ENCODE measurements at regions not wholly inside any gene's neighbourhood (a gene's known extent, or its start where the extent isn't known, plus 50 kb on each side); places are given as distances from the start of the nearest gene placed in this dataset.

DNA sequence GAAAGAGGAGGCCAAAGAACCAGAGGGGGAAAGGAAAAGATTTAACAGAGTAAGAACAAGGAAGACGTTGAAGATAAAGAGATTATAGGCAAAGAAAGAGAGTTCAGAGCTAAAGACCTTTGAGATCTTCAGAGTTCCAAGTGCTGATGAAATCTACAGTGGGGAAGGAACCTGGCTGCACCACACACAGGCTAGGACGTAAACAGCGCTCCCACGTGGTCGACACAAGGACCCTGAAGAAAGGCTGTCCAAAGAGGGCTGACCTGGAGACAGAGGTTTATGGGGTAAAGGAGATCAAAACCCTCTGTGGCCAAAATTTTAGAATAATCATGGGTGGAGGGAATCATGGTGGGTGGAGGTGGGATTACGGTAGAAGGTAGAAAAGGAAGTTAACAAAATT lies 121.6 kb downstream of the PMP22 start:
- Histone ChIP-seq H3K79me2 (ENCODE audit: low read length) (no peaks in the 10 kb centered on the region), H3K4me2 (ENCODE audit: low read depth, low read length) (no peak overlapping the region), H2AFZ (ENCODE audit: low read length) (no peak overlapping the region), H3K36me3 (replicated peaks; ENCODE audit: insufficient read depth, low read length) (no peaks in the 10 kb centered on the region), H3K4me1 (ENCODE audit: low read length) (no peaks in the 10 kb centered on the region), H3K4me3 (ENCODE audit: low read length) (no peak overlapping the region), H3K9me2 (replicated peaks; ENCODE audit: insufficient read depth, low read length) (no peaks in the 10 kb centered on the region), H3K9me3 (replicated peaks; ENCODE audit: insufficient read depth, low read length) (no peaks in the 10 kb centered on the region), H3F3A (ENCODE audit: insufficient read depth, low read length) (no peaks in the 10 kb centered on the region), H3K27ac (ENCODE audit: low read length) (no peak overlapping the region), H3K9ac (ENCODE audit: low read length) (no peak overlapping the region), H4K20me1 (ENCODE audit: insufficient read depth, low read length) (no peaks in the 10 kb centered on the region), H3K27me3 (replicated peaks; ENCODE audit: insufficient read depth, low read length) (no peaks in the 10 kb centered on the region)
- no peak for DNase-seq
- TF ChIP-seq EZH2 (optimal IDR thresholded peaks at IDR 0.05; ENCODE audit: low read depth, low read length), result no peak
- no peak for TF ChIP-seq EZH2phosphoT487 (IDR thresholded peaks at IDR 0.05; ENCODE audit: low read length)
- TF ChIP-seq, protein P1, sequence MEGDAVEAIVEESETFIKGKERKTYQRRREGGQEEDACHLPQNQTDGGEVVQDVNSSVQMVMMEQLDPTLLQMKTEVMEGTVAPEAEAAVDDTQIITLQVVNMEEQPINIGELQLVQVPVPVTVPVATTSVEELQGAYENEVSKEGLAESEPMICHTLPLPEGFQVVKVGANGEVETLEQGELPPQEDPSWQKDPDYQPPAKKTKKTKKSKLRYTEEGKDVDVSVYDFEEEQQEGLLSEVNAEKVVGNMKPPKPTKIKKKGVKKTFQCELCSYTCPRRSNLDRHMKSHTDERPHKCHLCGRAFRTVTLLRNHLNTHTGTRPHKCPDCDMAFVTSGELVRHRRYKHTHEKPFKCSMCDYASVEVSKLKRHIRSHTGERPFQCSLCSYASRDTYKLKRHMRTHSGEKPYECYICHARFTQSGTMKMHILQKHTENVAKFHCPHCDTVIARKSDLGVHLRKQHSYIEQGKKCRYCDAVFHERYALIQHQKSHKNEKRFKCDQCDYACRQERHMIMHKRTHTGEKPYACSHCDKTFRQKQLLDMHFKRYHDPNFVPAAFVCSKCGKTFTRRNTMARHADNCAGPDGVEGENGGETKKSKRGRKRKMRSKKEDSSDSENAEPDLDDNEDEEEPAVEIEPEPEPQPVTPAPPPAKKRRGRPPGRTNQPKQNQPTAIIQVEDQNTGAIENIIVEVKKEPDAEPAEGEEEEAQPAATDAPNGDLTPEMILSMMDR (IDR thresholded peaks at IDR 0.05; ENCODE audit: low read length), result no peak

DNA sequence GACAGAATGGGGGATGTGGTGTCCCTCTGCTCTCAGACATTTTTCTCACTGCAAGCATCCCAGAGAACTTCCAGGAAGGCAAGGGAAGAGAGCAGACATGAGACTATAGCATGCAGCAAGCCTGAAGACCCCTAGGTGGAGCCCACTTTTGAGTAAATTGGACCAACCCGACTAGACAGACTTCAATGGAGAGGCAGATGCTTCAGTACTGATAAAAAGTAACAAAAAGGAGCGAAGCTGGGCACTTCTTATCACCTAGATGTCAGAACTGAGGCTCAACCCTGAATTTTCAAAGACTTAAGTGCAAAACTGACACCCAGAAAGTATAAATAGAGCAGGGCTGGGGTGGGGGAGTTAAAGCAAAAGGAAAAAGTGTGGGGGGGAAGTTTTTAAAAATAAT lies 130.8 kb downstream of the PMP22 start:
- no peak overlapping the region for H2AFZ ChIP-seq (ENCODE audit: low read length)
- no peak for TF ChIP-seq EZH2 (optimal IDR thresholded peaks at IDR 0.05; ENCODE audit: low read depth, low read length)
- TF ChIP-seq, protein P1 (IDR thresholded peaks at IDR 0.05; ENCODE audit: low read length), result no peak
- no peak for TF ChIP-seq EZH2phosphoT487 (IDR thresholded peaks at IDR 0.05; ENCODE audit: low read length)
- H3K9me3 ChIP-seq (replicated peaks; ENCODE audit: insufficient read depth, low read length), result no peaks in the 10 kb centered on the region
- no peaks in the 10 kb centered on the region for H3K36me3 ChIP-seq (replicated peaks; ENCODE audit: insufficient read depth, low read length)
- no peaks in the 10 kb centered on the region for H4K20me1 ChIP-seq (ENCODE audit: insufficient read depth, low read length)
- H3K9me2 ChIP-seq (replicated peaks; ENCODE audit: insufficient read depth, low read length), result no peaks in the 10 kb centered on the region
- no peaks in the 10 kb centered on the region for H3F3A ChIP-seq (ENCODE audit: insufficient read depth, low read length)
- no peaks in the 10 kb centered on the region for H3K27me3 ChIP-seq (replicated peaks; ENCODE audit: insufficient read depth, low read length)
- no peak overlapping the region for H3K4me2 ChIP-seq (ENCODE audit: low read depth, low read length)
- no peaks in the 10 kb centered on the region for H3K4me1 ChIP-seq (ENCODE audit: low read length)
- no peak overlapping the region for H3K9ac ChIP-seq (ENCODE audit: low read length)
- H3K27ac ChIP-seq (ENCODE audit: low read length), result no peak overlapping the region
- no peaks in the 10 kb centered on the region for H3K79me2 ChIP-seq (ENCODE audit: low read length)
- DNase-seq, result no peak
- no peak overlapping the region for H3K4me3 ChIP-seq (ENCODE audit: low read length)

DNA sequence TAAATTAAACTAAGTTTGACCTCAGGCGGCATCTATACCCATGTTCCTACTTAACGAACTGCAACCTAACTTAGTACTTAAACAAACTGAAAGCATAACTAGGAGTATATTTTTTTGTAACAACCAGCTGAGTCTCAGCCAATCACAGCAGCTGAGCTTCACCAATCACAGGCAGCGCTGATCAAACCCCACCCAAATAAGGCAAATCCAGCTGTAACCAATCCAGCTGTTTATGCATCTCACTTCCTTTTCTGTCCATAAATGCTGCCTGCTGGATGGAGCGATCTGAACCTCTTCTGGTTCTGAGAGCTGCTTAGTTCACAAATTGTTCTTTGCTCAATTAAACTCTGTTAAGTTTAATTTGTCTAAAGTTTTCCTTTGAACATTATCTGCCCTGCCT lies 131.3 kb downstream of the PMP22 start:
- H2AFZ ChIP-seq (ENCODE audit: low read length), result no peak overlapping the region
- no peak overlapping the region for H3K27ac ChIP-seq (ENCODE audit: low read length)
- H3K9me2 ChIP-seq (replicated peaks; ENCODE audit: insufficient read depth, low read length), result no peaks in the 10 kb centered on the region
- no peaks in the 10 kb centered on the region for H3K4me1 ChIP-seq (ENCODE audit: low read length)
- H3K36me3 ChIP-seq (replicated peaks; ENCODE audit: insufficient read depth, low read length), result no peaks in the 10 kb centered on the region
- no peak overlapping the region for H3K4me3 ChIP-seq (ENCODE audit: low read length)
- no peak overlapping the region for H3K9ac ChIP-seq (ENCODE audit: low read length)
- H3K9me3 ChIP-seq (replicated peaks; ENCODE audit: insufficient read depth, low read length), result no peaks in the 10 kb centered on the region
- TF ChIP-seq, protein P1 (IDR thresholded peaks at IDR 0.05; ENCODE audit: low read length), result no peak
- TF ChIP-seq EZH2phosphoT487 (IDR thresholded peaks at IDR 0.05; ENCODE audit: low read length), result no peak
- TF ChIP-seq EZH2 (optimal IDR thresholded peaks at IDR 0.05; ENCODE audit: low read depth, low read length), result no peak
- H4K20me1 ChIP-seq (ENCODE audit: insufficient read depth, low read length), result no peaks in the 10 kb centered on the region
- no peaks in the 10 kb centered on the region for H3K79me2 ChIP-seq (ENCODE audit: low read length)
- H3F3A ChIP-seq (ENCODE audit: insufficient read depth, low read length), result no peaks in the 10 kb centered on the region
- H3K4me2 ChIP-seq (ENCODE audit: low read depth, low read length), result no peak overlapping the region
- DNase-seq, result no peak
- H3K27me3 ChIP-seq (replicated peaks; ENCODE audit: insufficient read depth, low read length), result no peaks in the 10 kb centered on the region
